Gastrocnemius medialis (tissue), 4 donors: ENCODE measurements at regions not wholly inside any gene's neighbourhood (a gene's known extent, or its start where the extent isn't known, plus 50 kb on each side); places are given as distances from the start of the nearest gene placed in this dataset.

Experiments
- ATAC-seq, 2 donors: fragments of 150-250 bp; one replicate each; pipeline ENCODE4 v1.9.1; 2016
- DNase-seq, 2 donors: peaks; one replicate each; pipeline ENCODE4 v3.0.0-alpha.2; 2019
- H3K27ac ChIP-seq, 4 donors: fragments of 200-600 bp; sonication (generic); 1 replicate in 1 of 4; 2 replicates in 3 of 4; pipeline ENCODE4 v1.5.1; 2016 to 2018; ENCODE audit warnings: mild to moderate bottlenecking in 2 of 4, moderate library complexity in 1 of 4
- H3K27me3 ChIP-seq, 3 donors: fragments of 200-600 bp; sonication (generic) in 2 of 3; 1 replicate in 1 of 3; 2 replicates in 2 of 3; pipeline versions ENCODE4 v1.5.1 to v1.6.0; 2016 to 2019; ENCODE audit warnings: mild to moderate bottlenecking in 1 of 3, moderate library complexity in 1 of 3
- H3K36me3 ChIP-seq, 2 donors: fragments of 200-600 bp; sonication (generic) in 1 of 2; one replicate each; pipeline ENCODE4 v1.5.1; 2017 to 2018
- H3K4me1 ChIP-seq, 2 donors: fragments of 200-600 bp; sonication (generic) in 1 of 2; one replicate each; pipeline ENCODE4 v1.5.1; 2016 to 2017; ENCODE audit warnings: mild to moderate bottlenecking in 2 of 2
- H3K4me3 ChIP-seq, 4 donors: fragments of 200-600 bp; sonication (generic) in 3 of 4; 1 replicate in 1 of 4; 2 replicates in 3 of 4; pipeline ENCODE4 v1.5.1; 2016 to 2019; ENCODE audit warnings: mild to moderate bottlenecking in 2 of 4
- H3K9me3 ChIP-seq, 3 donors: fragments of 200-600 bp; sonication (generic) in 2 of 3; 1 replicate in 1 of 3; 2 replicates in 2 of 3; pipeline ENCODE4 v1.5.1; 2016 to 2019
- POLR2A ChIP-seq, 2 donors: fragments of 450-650 bp; IDR thresholded peaks; one replicate each; pipeline ENCODE4 v1.6.1; 2017; ENCODE audit warnings: antibody characterized with exemption in 2 of 2, mild to moderate bottlenecking in 2 of 2, moderate library complexity in 2 of 2
- in situ Hi-C, 4 donors: fragments of 200-750 bp; cut with MboI; loops; one replicate each; pipeline versions ENCODE4 v1.15.0 to v1.8.0; 2017; ENCODE audit warnings: low sequenced_read_pairs in 4 of 4
- intact Hi-C: fragments of 100-400 bp; cut with DNase I; formaldehyde crosslinking; loops from one replicate; pipeline ENCODE4 v1.15.1; 2023; ENCODE audit warnings: low total_unique reads
- TF ChIP-seq, protein P1 (sequence below), 5 experiments: fragments of 450-650 bp in 3 of 5; fragments of 200-600 bp in 2 of 5; sonication (generic) in 2 of 5; IDR thresholded peaks in 4 of 5; conservative IDR thresholded peaks in 1 of 5; 1 replicate in 4 of 5; 2 replicates in 1 of 5; pipeline ENCODE4 v1.5.1; 2016 to 2019; ENCODE audit warnings: antibody characterized with exemption in 5 of 5, mild to moderate bottlenecking in 3 of 5, moderate library complexity in 3 of 5

DNA sequence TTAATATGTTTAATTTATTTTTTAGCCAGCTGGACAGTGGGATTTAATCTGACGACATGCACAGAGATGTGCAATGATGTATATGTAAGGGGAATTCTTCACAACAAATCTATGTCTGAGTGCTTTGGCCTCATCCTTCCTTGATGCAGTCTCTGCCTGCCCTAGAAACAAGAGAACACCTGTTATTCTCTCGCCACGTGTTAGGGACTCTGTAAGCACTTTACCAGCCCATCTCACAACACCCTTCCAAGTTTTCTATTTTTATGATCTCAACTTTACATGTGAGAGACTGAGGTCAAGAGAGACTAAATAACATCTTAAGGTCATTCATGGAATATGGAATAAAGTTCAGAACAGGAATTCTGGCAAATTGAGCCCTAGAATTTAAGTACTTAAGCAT, 123.0 kb upstream of the GAS1 start:
- no peaks in the 10 kb centered on the region for H3K36me3 ChIP-seq
- peak overlapping the region in 1 of 4 donors; percentile 13 for H3K27ac ChIP-seq
- intact Hi-C loops, result no loop called here
- in situ Hi-C loops, result loop anchor here in 1 of 4 donors (25.0 kb wide), 1 partner anchor 108 kb away; no protein-coding TSS in a partner anchor
- peak; percentile 46 to 86 for ATAC-seq
- H3K9me3 ChIP-seq, result no peaks in the 10 kb centered on the region
- TF ChIP-seq, protein P1, sequence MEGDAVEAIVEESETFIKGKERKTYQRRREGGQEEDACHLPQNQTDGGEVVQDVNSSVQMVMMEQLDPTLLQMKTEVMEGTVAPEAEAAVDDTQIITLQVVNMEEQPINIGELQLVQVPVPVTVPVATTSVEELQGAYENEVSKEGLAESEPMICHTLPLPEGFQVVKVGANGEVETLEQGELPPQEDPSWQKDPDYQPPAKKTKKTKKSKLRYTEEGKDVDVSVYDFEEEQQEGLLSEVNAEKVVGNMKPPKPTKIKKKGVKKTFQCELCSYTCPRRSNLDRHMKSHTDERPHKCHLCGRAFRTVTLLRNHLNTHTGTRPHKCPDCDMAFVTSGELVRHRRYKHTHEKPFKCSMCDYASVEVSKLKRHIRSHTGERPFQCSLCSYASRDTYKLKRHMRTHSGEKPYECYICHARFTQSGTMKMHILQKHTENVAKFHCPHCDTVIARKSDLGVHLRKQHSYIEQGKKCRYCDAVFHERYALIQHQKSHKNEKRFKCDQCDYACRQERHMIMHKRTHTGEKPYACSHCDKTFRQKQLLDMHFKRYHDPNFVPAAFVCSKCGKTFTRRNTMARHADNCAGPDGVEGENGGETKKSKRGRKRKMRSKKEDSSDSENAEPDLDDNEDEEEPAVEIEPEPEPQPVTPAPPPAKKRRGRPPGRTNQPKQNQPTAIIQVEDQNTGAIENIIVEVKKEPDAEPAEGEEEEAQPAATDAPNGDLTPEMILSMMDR (IDR thresholded peaks at IDR 0.05 in 4 of 5, conservative IDR thresholded peaks at IDR 0.05 in 1 of 5), result no peak
- no peak for TF ChIP-seq POLR2A (IDR thresholded peaks at IDR 0.05)
- H3K4me3 ChIP-seq, result no peak overlapping the region
- H3K27me3 ChIP-seq, result no peaks in the 10 kb centered on the region
- no peak for DNase-seq
- peaks cover 13 to 19% of the 10 kb centered on the region in 2 donors for H3K4me1 ChIP-seq

GRCh38 chr9:87071473-87071872, 124.2 kb upstream of the GAS1 start:
- in situ Hi-C loops, result loop anchor here in 1 of 4 donors (25.0 kb wide), 1 partner anchor 109 kb away; no protein-coding TSS in a partner anchor
- H3K36me3 ChIP-seq, result no peaks in the 10 kb centered on the region
- peaks cover 13 to 19% of the 10 kb centered on the region in 2 donors for H3K4me1 ChIP-seq
- TF ChIP-seq, protein P1 (IDR thresholded peaks at IDR 0.05 in 4 of 5, conservative IDR thresholded peaks at IDR 0.05 in 1 of 5), result no peak
- TF ChIP-seq POLR2A (IDR thresholded peaks at IDR 0.05), result no peak
- ATAC-seq, result no peak
- no peak overlapping the region for H3K4me3 ChIP-seq
- DNase-seq, result no peak
- H3K27me3 ChIP-seq, result no peaks in the 10 kb centered on the region
- intact Hi-C loops, result no loop called here
- no peak overlapping the region for H3K27ac ChIP-seq
- no peaks in the 10 kb centered on the region for H3K9me3 ChIP-seq

DNA sequence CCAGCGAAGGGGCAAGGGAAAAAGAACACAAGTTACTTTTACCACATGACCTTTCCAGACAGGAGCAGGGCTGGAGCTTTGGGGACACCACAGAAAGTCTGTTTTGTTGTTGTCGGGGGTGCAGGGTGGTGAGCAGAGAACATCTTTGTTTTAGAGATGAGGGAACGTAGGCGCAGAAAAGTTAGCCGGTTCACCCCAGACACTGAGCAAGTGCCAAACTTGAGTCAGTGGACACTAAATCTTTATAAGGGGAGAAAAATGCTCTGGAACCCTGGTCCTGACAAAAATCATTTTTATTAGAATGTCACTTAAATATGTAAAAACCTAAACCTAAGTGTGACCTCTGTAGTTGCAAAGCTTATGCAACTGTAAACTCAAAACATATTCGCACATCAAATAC, 126.4 kb upstream of the GAS1 start:
- H3K27me3 ChIP-seq, result no peaks in the 10 kb centered on the region
- H3K36me3 ChIP-seq, result no peaks in the 10 kb centered on the region
- no peak for ATAC-seq
- in situ Hi-C loops (loop anchor here in 1 of 4 donors (25.0 kb wide), 1 partner anchor 111 kb away; no protein-coding TSS in a partner anchor), intact Hi-C loops (no loop called here)
- H3K9me3 ChIP-seq, result no peaks in the 10 kb centered on the region
- no peak for TF ChIP-seq POLR2A (IDR thresholded peaks at IDR 0.05)
- TF ChIP-seq, protein P1 (IDR thresholded peaks at IDR 0.05 in 4 of 5, conservative IDR thresholded peaks at IDR 0.05 in 1 of 5), result no peak
- peaks cover 13 to 19% of the 10 kb centered on the region in 2 donors for H3K4me1 ChIP-seq
- H3K27ac ChIP-seq, result no peak overlapping the region
- no peak overlapping the region for H3K4me3 ChIP-seq
- no peak for DNase-seq

DNA sequence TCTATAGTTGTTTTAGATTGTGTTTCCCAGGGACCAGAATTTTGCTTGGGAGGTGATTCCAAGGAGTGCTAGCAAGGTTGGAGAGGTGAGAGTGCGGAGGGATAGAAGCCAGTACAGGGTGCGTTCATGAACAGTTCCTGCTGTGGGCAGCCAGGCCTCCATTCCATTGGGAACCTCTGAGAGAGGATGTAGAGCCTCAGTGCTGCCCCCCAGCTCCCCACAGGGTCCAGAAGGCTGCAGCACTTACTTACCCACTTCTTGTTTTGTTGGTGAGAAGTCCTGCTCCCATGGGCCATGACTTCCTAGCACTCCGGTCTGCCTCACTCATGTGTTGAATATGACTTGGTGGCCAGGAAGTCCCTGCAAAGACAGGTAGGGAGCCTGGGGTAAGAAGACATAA, 128.2 kb upstream of the GAS1 start:
- DNase-seq, result no peak
- no peak overlapping the region for H3K27ac ChIP-seq
- in situ Hi-C loops, result no loop called here

More for the DNA sequence above, 128.2 kb upstream of the GAS1 start:
- no peaks in the 10 kb centered on the region for H3K36me3 ChIP-seq
- TF ChIP-seq, protein P1 (IDR thresholded peaks at IDR 0.05 in 4 of 5, conservative IDR thresholded peaks at IDR 0.05 in 1 of 5), result no peak
- no peak for TF ChIP-seq POLR2A (IDR thresholded peaks at IDR 0.05)
- intact Hi-C loops, result no loop called here
- H3K4me3 ChIP-seq, result no peak overlapping the region
- no peak for ATAC-seq
- H3K4me1 ChIP-seq, result peaks cover 4 to 6% of the 10 kb centered on the region in 2 donors
- no peaks in the 10 kb centered on the region for H3K9me3 ChIP-seq
- H3K27me3 ChIP-seq, result no peaks in the 10 kb centered on the region
